Type B pancreatic cell (in vitro differentiated cells): ENCODE measurements at regions not wholly inside any gene's neighbourhood (a gene's known extent, or its start where the extent isn't known, plus 50 kb on each side); places are given as distances from the start of the nearest gene placed in this dataset.

Experiments used
- DNase-seq: peaks from one replicate; pipeline ENCODE4 v3.0.0; 2021; ENCODE audit warnings: mixed read lengths; ENCODE audit not compliant: unreplicated experiment; ENCODE audit errors: extremely low spot score
- H3K27ac Mint-ChIP-seq: 2 replicates; pipeline ENCODE4 v1.8.0; 2021; ENCODE audit warnings: mild to moderate bottlenecking, mixed read lengths
- H3K27me3 Mint-ChIP-seq: 2 replicates; pipeline ENCODE4 v1.8.0; 2021; ENCODE audit warnings: mixed read lengths
- H3K36me3 Mint-ChIP-seq: 2 replicates; pipeline ENCODE4 v1.8.0; 2021; ENCODE audit warnings: mixed read lengths
- H3K4me1 Mint-ChIP-seq: one replicate; pipeline ENCODE4 v1.8.0; 2021; ENCODE audit warnings: mixed read lengths; ENCODE audit not compliant: unreplicated experiment
- H3K4me3 Mint-ChIP-seq: 2 replicates; pipeline ENCODE4 v1.8.0; 2021; ENCODE audit warnings: mild to moderate bottlenecking, mixed read lengths
- H3K9me3 Mint-ChIP-seq: 2 replicates; pipeline ENCODE4 v1.8.0; 2021; ENCODE audit warnings: mixed read lengths
- CTCF ChIP-seq: fragments of 200-600 bp; sonication (generic); conservative IDR thresholded peaks from 2 replicates; pipeline ENCODE4 v1.5.0; 2021; ENCODE audit warnings: antibody characterized with exemption, mild to moderate bottlenecking

- DNase-seq: no peak
- H3K27me3 Mint-ChIP-seq: no peaks in the 10 kb centered on the region
- no peak for TF ChIP-seq CTCF
- no peak overlapping the region for H3K4me3 Mint-ChIP-seq
- H3K36me3 Mint-ChIP-seq: no peaks in the 10 kb centered on the region
- peaks cover 16% of the 10 kb centered on the region for H3K4me1 Mint-ChIP-seq
- H3K9me3 Mint-ChIP-seq: no peaks in the 10 kb centered on the region
- no peak overlapping the region for H3K27ac Mint-ChIP-seq
Measured at GRCh38 chr1:209250861-209251636, 332.5 kb upstream of the CAMK1G start.

- DNase-seq: no peak
- no peak overlapping the region for H3K27ac Mint-ChIP-seq
- no peaks in the 10 kb centered on the region for H3K36me3 Mint-ChIP-seq
- H3K4me3 Mint-ChIP-seq: no peak overlapping the region
- no peaks in the 10 kb centered on the region for H3K4me1 Mint-ChIP-seq
- no peaks in the 10 kb centered on the region for H3K27me3 Mint-ChIP-seq
- no peak for TF ChIP-seq CTCF
- H3K9me3 Mint-ChIP-seq: peaks cover 9% of the 10 kb centered on the region
Measured at GRCh38 chr1:209256766-209257350, 326.7 kb upstream of the CAMK1G start.

- no peaks in the 10 kb centered on the region for H3K27me3 Mint-ChIP-seq
- TF ChIP-seq CTCF: no peak
- no peak overlapping the region for H3K4me3 Mint-ChIP-seq
- no peaks in the 10 kb centered on the region for H3K36me3 Mint-ChIP-seq
- DNase-seq: no peak
- H3K27ac Mint-ChIP-seq: no peak overlapping the region
- H3K9me3 Mint-ChIP-seq: peaks cover 9% of the 10 kb centered on the region
- no peaks in the 10 kb centered on the region for H3K4me1 Mint-ChIP-seq
Measured at GRCh38 chr1:209257454-209257853, 326.1 kb upstream of the CAMK1G start.

- Mint-ChIP-seq H3K36me3 (no peaks in the 10 kb centered on the region), H3K27ac (no peak overlapping the region), H3K9me3 (peaks cover 9% of the 10 kb centered on the region), H3K4me3 (no peak overlapping the region), H3K4me1 (peaks cover under 1% of the 10 kb centered on the region), H3K27me3 (no peaks in the 10 kb centered on the region)
- no peak for DNase-seq
- TF ChIP-seq CTCF: no peak
Measured at GRCh38 chr1:209260136-209260535, 323.4 kb upstream of the CAMK1G start.

- Mint-ChIP-seq H3K36me3 (no peaks in the 10 kb centered on the region), H3K9me3 (peaks cover 10% of the 10 kb centered on the region), H3K27ac (no peak overlapping the region), H3K4me1 (peaks cover 11% of the 10 kb centered on the region), H3K27me3 (no peaks in the 10 kb centered on the region), H3K4me3 (no peak overlapping the region)
- TF ChIP-seq CTCF: no peak
- DNase-seq: no peak
Measured at GRCh38 chr1:209262631-209263030, 320.9 kb upstream of the CAMK1G start.
